HFFc6 (cell line): ENCODE measurements at regions not wholly inside any gene's neighbourhood (a gene's known extent, or its start where the extent isn't known, plus 50 kb on each side); places are given as distances from the start of the nearest gene placed in this dataset.

ENCODE experiments used
- DNase-seq: peaks from one replicate; pipeline ENCODE4 v3.0.0-alpha.2; 2018
- H3K27ac Mint-ChIP-seq: 2 replicates; pipeline ENCODE4 v1.8.0; 2020; ENCODE audit warnings: mild to moderate bottlenecking, mixed read lengths
- H3K27me3 Mint-ChIP-seq: 2 replicates; pipeline ENCODE4 v1.8.0; 2021; ENCODE audit warnings: mild to moderate bottlenecking, moderate library complexity, mixed read lengths; ENCODE audit not compliant: insufficient read depth
- H3K36me3 Mint-ChIP-seq: 2 replicates; pipeline ENCODE4 v1.8.0; 2021; ENCODE audit warnings: low read depth, mixed read lengths
- H3K4me1 Mint-ChIP-seq: 2 replicates; pipeline ENCODE4 v1.8.0; 2020; ENCODE audit warnings: low read depth, mixed read lengths
- H3K4me3 Mint-ChIP-seq: 2 replicates; pipeline ENCODE4 v1.8.0; 2020; ENCODE audit warnings: mild to moderate bottlenecking, moderate library complexity, mixed read lengths
- H3K9me3 Mint-ChIP-seq: 2 replicates; pipeline ENCODE4 v1.8.0; 2020; ENCODE audit warnings: mild to moderate bottlenecking, mixed read lengths
- CTCF ChIP-seq: fragments of 200-600 bp; sonication (generic); IDR thresholded peaks from 2 replicates; pipeline ENCODE4 v1.5.0; 2021; ENCODE audit warnings: antibody characterized with exemption, mild to moderate bottlenecking

- Mint-ChIP-seq H3K36me3 (no peaks in the 10 kb centered on the region), H3K4me3 (no peak overlapping the region), H3K4me1 (no peaks in the 10 kb centered on the region), H3K27me3 (peaks cover 7% of the 10 kb centered on the region), H3K9me3 (no peaks in the 10 kb centered on the region; the same call in 1 of the 2 replicates), H3K27ac (no peak overlapping the region)
- no peak for DNase-seq
- no peak for TF ChIP-seq CTCF
Observed at GRCh38 chr14:101372894-101373620, 188.2 kb upstream of the DIO3 start.

GRCh38 chr14:101373690-101374295, 187.5 kb upstream of the DIO3 start:
- Mint-ChIP-seq H3K9me3 (no peaks in the 10 kb centered on the region; the same call in 1 of the 2 replicates), H3K27me3 (peaks cover 3% of the 10 kb centered on the region), H3K4me1 (no peaks in the 10 kb centered on the region), H3K36me3 (no peaks in the 10 kb centered on the region), H3K27ac (no peak overlapping the region), H3K4me3 (no peak overlapping the region)
- TF ChIP-seq CTCF: no peak
- no peak for DNase-seq

GRCh38 chr14:101374373-101375338, 186.6 kb upstream of the DIO3 start:
- TF ChIP-seq CTCF: no peak
- H3K27ac Mint-ChIP-seq: no peak overlapping the region
- no peaks in the 10 kb centered on the region; the same call in 1 of the 2 replicates for H3K9me3 Mint-ChIP-seq
- DNase-seq: no peak
- H3K4me1 Mint-ChIP-seq: no peaks in the 10 kb centered on the region
- H3K27me3 Mint-ChIP-seq: peaks cover 3% of the 10 kb centered on the region
- no peak overlapping the region for H3K4me3 Mint-ChIP-seq
- H3K36me3 Mint-ChIP-seq: no peaks in the 10 kb centered on the region

- H3K27me3 Mint-ChIP-seq: peaks cover 3% of the 10 kb centered on the region; the same call in 1 of the 2 replicates
- TF ChIP-seq CTCF: no peak
- DNase-seq: no peak
- no peak overlapping the region for H3K27ac Mint-ChIP-seq
- peaks cover 6% of the 10 kb centered on the region for H3K9me3 Mint-ChIP-seq
- no peaks in the 10 kb centered on the region for H3K36me3 Mint-ChIP-seq
- H3K4me1 Mint-ChIP-seq: no peaks in the 10 kb centered on the region
- H3K4me3 Mint-ChIP-seq: no peak overlapping the region
Observed at GRCh38 chr14:101377069-101377468, 184.2 kb upstream of the DIO3 start.

GRCh38 chr14:101379842-101380241, 181.5 kb upstream of the DIO3 start:
- peaks cover 10% of the 10 kb centered on the region for H3K36me3 Mint-ChIP-seq
- no peaks in the 10 kb centered on the region; the same call in 1 of the 2 replicates for H3K27me3 Mint-ChIP-seq
- no peak overlapping the region for H3K4me3 Mint-ChIP-seq
- no peaks in the 10 kb centered on the region for H3K4me1 Mint-ChIP-seq
- peaks cover 21% of the 10 kb centered on the region for H3K9me3 Mint-ChIP-seq
- H3K27ac Mint-ChIP-seq: no peak overlapping the region
- DNase-seq: no peak
- no peak for TF ChIP-seq CTCF
